ENCODE measurements at regions not wholly inside any gene's neighbourhood (a gene's known extent, or its start where the extent isn't known, plus 50 kb on each side); places are given as distances from the start of the nearest gene placed in this dataset.
"Not testable (repeated sequence)": the region's sequence is repeated elsewhere in the genome, so short reads cannot be mapped to it uniquely, and the experiment has no call there.

GRCh38 chr17:70375406-70375805, 206.1 kb downstream of the KCNJ2 start:
- DNase-seq (ENCODE audit: low spot score), result no peak

GRCh38 chr17:70375813-70376770, 206.8 kb downstream of the KCNJ2 start:
- DNase-seq (ENCODE audit: low spot score), result no peak

GRCh38 chr17:70377654-70378053, 208.3 kb downstream of the KCNJ2 start:
- no peak for DNase-seq (ENCODE audit: low spot score)

GRCh38 chr17:70378076-70378475, 208.7 kb downstream of the KCNJ2 start:
- no peak for DNase-seq (ENCODE audit: low spot score)

GRCh38 chr17:70379945-70380344, 210.6 kb downstream of the KCNJ2 start:
- DNase-seq (ENCODE audit: low spot score), result no peak

- not testable (repeated sequence) for DNase-seq (ENCODE audit: low spot score)
These were observed 212.6 kb downstream of the KCNJ2 start for GRCh38 chr17:70381916-70382315.

GRCh38 chr17:70388326-70388725, 219.0 kb downstream of the KCNJ2 start:
- no peak for DNase-seq (ENCODE audit: low spot score)

GRCh38 chr17:70389232-70389757, 220.0 kb downstream of the KCNJ2 start:
- DNase-seq (ENCODE audit: low spot score), result not testable (repeated sequence)

GRCh38 chr17:70390049-70390448, 220.7 kb downstream of the KCNJ2 start:
- no peak for DNase-seq (ENCODE audit: low spot score)

- DNase-seq (ENCODE audit: low spot score), result no peak
These were observed 225.3 kb downstream of the KCNJ2 start for GRCh38 chr17:70394473-70395232.

GRCh38 chr17:70405492-70406220, 236.3 kb downstream of the KCNJ2 start:
- DNase-seq (ENCODE audit: low spot score), result no peak

- no peak for DNase-seq (ENCODE audit: low spot score)
These were observed 238.2 kb downstream of the KCNJ2 start for GRCh38 chr17:70407506-70407905.

- DNase-seq (ENCODE audit: low spot score), result no peak
These were observed 239.4 kb downstream of the KCNJ2 start for GRCh38 chr17:70408768-70409167.

- no peak for DNase-seq (ENCODE audit: low spot score)
These were observed 245.0 kb downstream of the KCNJ2 start for GRCh38 chr17:70414300-70414699.

GRCh38 chr17:70420861-70421445, 251.6 kb downstream of the KCNJ2 start:
- DNase-seq (ENCODE audit: low spot score), result no peak

- DNase-seq (ENCODE audit: low spot score), result no peak
These were observed 253.5 kb downstream of the KCNJ2 start for GRCh38 chr17:70422862-70423261.

- DNase-seq (ENCODE audit: low spot score), result peak; percentile 7
These were observed 254.2 kb downstream of the KCNJ2 start for GRCh38 chr17:70423562-70423961.

GRCh38 chr17:70426752-70427151, 257.4 kb downstream of the KCNJ2 start:
- no peak for DNase-seq (ENCODE audit: low spot score)

GRCh38 chr17:70434536-70435490, 265.5 kb downstream of the KCNJ2 start:
- DNase-seq (ENCODE audit: low spot score), result no peak

GRCh38 chr17:70437656-70438055, 268.3 kb downstream of the KCNJ2 start:
- DNase-seq (ENCODE audit: low spot score), result no peak
